Osteoblast (primary cell): ENCODE measurements at regions not wholly inside any gene's neighbourhood (a gene's known extent, or its start where the extent isn't known, plus 50 kb on each side); places are given as distances from the start of the nearest gene placed in this dataset.
A peak's percentile ranks its signal among the peaks of the same experiment; 100 is the strongest.

Source experiments
- DNase-seq: peaks from one replicate; pipeline ENCODE4 v3.0.0; 2011; ENCODE audit warnings: low spot score, mixed read lengths; ENCODE audit not compliant: insufficient read length; ENCODE audit errors: missing footprints
- H2AFZ ChIP-seq: 2 replicates; pipeline ENCODE4 v1.6.0; 2011; ENCODE audit warnings: mild to moderate bottlenecking, low read length
- H3K27ac ChIP-seq: 2 replicates; pipeline ENCODE4 v1.5.1; 2011; ENCODE audit warnings: mild to moderate bottlenecking, low read depth, low read length, moderate library complexity
- H3K27me3 ChIP-seq: 2 replicates; pipeline ENCODE4 v1.6.0; 2012; ENCODE audit warnings: mild to moderate bottlenecking, control low read depth, inconsistent platforms, low read length, moderate library complexity; ENCODE audit not compliant: insufficient read depth
- H3K36me3 ChIP-seq: 2 replicates; pipeline ENCODE4 v1.5.1; 2011; ENCODE audit warnings: mild to moderate bottlenecking, low read length, control low read depth, moderate library complexity; ENCODE audit not compliant: insufficient read depth
- H3K4me1 ChIP-seq: 2 replicates; pipeline ENCODE4 v1.5.1; 2011; ENCODE audit warnings: mild to moderate bottlenecking, low read length, control low read depth, moderate library complexity; ENCODE audit not compliant: insufficient read depth
- H3K4me2 ChIP-seq: 2 replicates; pipeline ENCODE4 v1.6.0; 2011; ENCODE audit warnings: mild to moderate bottlenecking, low read length; ENCODE audit not compliant: insufficient read depth
- H3K4me3 ChIP-seq: fragments of 200-600 bp; sonication (generic); 3 replicates; pipeline ENCODE4 v1.5.1; 2012; ENCODE audit warnings: mild to moderate bottlenecking, low read length, inconsistent platforms; ENCODE audit not compliant: insufficient read depth
- H3K79me2 ChIP-seq: 2 replicates; pipeline ENCODE4 v1.6.0; 2012; ENCODE audit warnings: mild to moderate bottlenecking, low read length, control low read depth, inconsistent platforms; ENCODE audit not compliant: insufficient read depth
- H3K9me3 ChIP-seq: 2 replicates; pipeline ENCODE4 v1.5.1; 2011; ENCODE audit warnings: low read depth, low read length, control low read depth
- H4K20me1 ChIP-seq: 2 replicates; pipeline ENCODE4 v1.6.0; 2012; ENCODE audit warnings: mild to moderate bottlenecking, low read length, control low read depth; ENCODE audit not compliant: insufficient read depth
- TF ChIP-seq, protein P1 (sequence below): IDR thresholded peaks from 2 replicates; pipeline ENCODE4 v1.5.1; 2011; ENCODE audit warnings: mild to moderate bottlenecking, low read depth, low read length, moderate library complexity; ENCODE audit errors: extremely low read depth

DNA sequence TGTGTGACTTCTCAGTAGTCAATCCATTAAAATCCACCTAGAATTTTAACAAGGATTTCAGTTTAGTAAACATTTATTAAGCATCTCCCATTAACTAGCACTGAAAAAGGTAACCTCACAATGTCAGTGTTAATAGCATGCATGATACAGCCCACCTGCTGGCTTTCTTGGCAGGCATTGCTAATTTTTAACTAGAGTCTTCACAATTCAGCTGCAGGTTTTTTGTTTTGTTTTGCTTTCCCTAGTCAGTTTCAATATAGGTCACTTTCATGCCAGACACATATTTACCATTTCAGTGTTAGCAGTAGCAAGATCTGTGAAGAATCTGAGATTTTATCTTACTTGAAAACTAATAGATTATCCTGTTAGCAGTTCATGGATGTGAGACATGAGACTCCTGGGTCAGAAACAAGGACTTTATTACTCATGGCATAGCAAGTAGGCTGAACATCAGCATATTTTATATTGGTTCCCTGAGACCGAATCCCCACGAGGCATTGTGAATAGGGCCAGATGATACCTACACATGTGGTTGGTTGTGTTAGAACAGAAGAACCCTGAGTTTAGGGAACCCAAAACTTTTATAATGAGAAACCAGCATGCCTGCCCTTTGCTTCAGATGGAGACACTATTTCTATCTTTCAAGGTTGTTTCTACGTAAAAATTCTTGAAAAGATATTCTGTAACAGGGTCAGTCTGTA, 198.0 kb upstream of the HTR2A start:
- Histone ChIP-seq H3K27ac (no peak overlapping the region), H4K20me1 (no peaks in the 10 kb centered on the region), H3K4me3 (no peak overlapping the region), H3K79me2 (no peaks in the 10 kb centered on the region), H3K4me1 (peaks cover 3% of the 10 kb centered on the region), H3K9me3 (no peaks in the 10 kb centered on the region), H3K27me3 (no peaks in the 10 kb centered on the region), H3K36me3 (no peaks in the 10 kb centered on the region), H3K4me2 (no peak overlapping the region), H2AFZ (no peak overlapping the region)
- no peak for DNase-seq
- TF ChIP-seq, protein P1, sequence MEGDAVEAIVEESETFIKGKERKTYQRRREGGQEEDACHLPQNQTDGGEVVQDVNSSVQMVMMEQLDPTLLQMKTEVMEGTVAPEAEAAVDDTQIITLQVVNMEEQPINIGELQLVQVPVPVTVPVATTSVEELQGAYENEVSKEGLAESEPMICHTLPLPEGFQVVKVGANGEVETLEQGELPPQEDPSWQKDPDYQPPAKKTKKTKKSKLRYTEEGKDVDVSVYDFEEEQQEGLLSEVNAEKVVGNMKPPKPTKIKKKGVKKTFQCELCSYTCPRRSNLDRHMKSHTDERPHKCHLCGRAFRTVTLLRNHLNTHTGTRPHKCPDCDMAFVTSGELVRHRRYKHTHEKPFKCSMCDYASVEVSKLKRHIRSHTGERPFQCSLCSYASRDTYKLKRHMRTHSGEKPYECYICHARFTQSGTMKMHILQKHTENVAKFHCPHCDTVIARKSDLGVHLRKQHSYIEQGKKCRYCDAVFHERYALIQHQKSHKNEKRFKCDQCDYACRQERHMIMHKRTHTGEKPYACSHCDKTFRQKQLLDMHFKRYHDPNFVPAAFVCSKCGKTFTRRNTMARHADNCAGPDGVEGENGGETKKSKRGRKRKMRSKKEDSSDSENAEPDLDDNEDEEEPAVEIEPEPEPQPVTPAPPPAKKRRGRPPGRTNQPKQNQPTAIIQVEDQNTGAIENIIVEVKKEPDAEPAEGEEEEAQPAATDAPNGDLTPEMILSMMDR, result no peak

DNA sequence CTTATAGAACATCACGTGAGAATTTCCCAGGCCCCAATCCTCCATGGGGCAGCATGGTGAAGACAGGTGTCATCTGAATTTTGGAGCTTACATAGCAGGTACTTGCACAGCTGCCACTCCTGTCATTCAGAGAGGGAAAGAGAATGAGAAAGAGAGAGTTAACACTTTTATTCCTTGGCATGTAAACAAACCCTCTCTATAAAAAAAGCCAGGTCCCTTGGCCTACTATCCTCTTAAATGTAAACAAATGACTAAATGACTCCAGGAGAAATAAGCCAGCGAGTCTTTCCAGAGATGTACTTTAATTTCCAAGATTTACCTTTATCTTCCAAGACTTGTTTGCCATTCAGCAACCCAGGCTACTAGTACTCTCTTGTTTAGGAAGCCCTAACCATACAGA, 195.3 kb upstream of the HTR2A start:
- Histone ChIP-seq H3K27ac (no peak overlapping the region), H2AFZ (no peak overlapping the region), H3K4me1 (peaks cover 9% of the 10 kb centered on the region), H3K27me3 (no peaks in the 10 kb centered on the region), H3K4me2 (no peak overlapping the region), H3K4me3 (no peak overlapping the region), H3K79me2 (no peaks in the 10 kb centered on the region), H3K36me3 (no peaks in the 10 kb centered on the region), H4K20me1 (no peaks in the 10 kb centered on the region), H3K9me3 (no peaks in the 10 kb centered on the region)
- TF ChIP-seq, protein P1, result no peak
- no peak for DNase-seq

GRCh38 chr13:47087841-47088240, 191.0 kb upstream of the HTR2A start:
- Histone ChIP-seq H3K27ac (peak overlapping the region; percentile 42), H3K4me3 (no peak overlapping the region), H3K36me3 (no peaks in the 10 kb centered on the region), H3K4me1 (peaks cover 10% of the 10 kb centered on the region), H3K4me2 (no peak overlapping the region), H3K79me2 (no peaks in the 10 kb centered on the region), H3K27me3 (no peaks in the 10 kb centered on the region), H2AFZ (no peak overlapping the region), H4K20me1 (no peaks in the 10 kb centered on the region), H3K9me3 (no peaks in the 10 kb centered on the region)
- TF ChIP-seq, protein P1, result no peak
- peak; percentile 57 for DNase-seq

- TF ChIP-seq, protein P1, result no peak
- Histone ChIP-seq H4K20me1 (no peaks in the 10 kb centered on the region), H3K27ac (no peak overlapping the region)
These were observed 190.4 kb upstream of the HTR2A start for GRCh38 chr13:47087241-47087640.

More at GRCh38 chr13:47087241-47087640, 190.4 kb upstream of the HTR2A start:
- Histone ChIP-seq H3K9me3 (no peaks in the 10 kb centered on the region), H3K4me1 (peaks cover 10% of the 10 kb centered on the region), H2AFZ (no peak overlapping the region), H3K79me2 (no peaks in the 10 kb centered on the region), H3K4me2 (no peak overlapping the region), H3K27me3 (no peaks in the 10 kb centered on the region), H3K36me3 (no peaks in the 10 kb centered on the region), H3K4me3 (no peak overlapping the region)
- DNase-seq, result no peak
